MCF 10A (cell line): ENCODE measurements at regions not wholly inside any gene's neighbourhood (a gene's known extent, or its start where the extent isn't known, plus 50 kb on each side); places are given as distances from the start of the nearest gene placed in this dataset.

Experiments
- BruUV-seq: library from RNA; stranded (reverse); fragments of 400-500 nt; replicated peaks from 2 replicates; lab custom pipeline; 2021; lab: Mats Ljungman, UMichigan
- CTCF ChIA-PET: fragments of 300-600 bp; sonication (Branson Sonifier 250); formaldehyde crosslinking; extraction: SDS; loops from one replicate; lab custom pipeline; 2021; ENCODE audit warnings: antibody characterized with exemption, inconsistent platforms; lab: Yijun Ruan, JAX
- POLR2A ChIA-PET: fragments of 300-600, 350-650 bp; sonication (Branson Sonifier 250); formaldehyde crosslinking; extraction: SDS; loops from one replicate; lab custom pipeline; 2020; ENCODE audit warnings: antibody characterized with exemption, inconsistent platforms; lab: Yijun Ruan, JAX
- DNase-seq: peaks from one replicate; pipeline ENCODE4 v3.0.0-alpha.2; 2018; ENCODE audit not compliant: unreplicated experiment
- H3K27ac Mint-ChIP-seq: one replicate; pipeline ENCODE4 v1.8.0; 2022; ENCODE audit warnings: mild to moderate bottlenecking, low read depth, mixed read lengths; ENCODE audit not compliant: unreplicated experiment
- H3K27me3 Mint-ChIP-seq: one replicate; pipeline ENCODE4 v1.8.0; 2022; ENCODE audit warnings: mixed read lengths; ENCODE audit not compliant: insufficient read depth, unreplicated experiment
- H3K36me3 Mint-ChIP-seq: one replicate; pipeline ENCODE4 v1.8.0; 2022; ENCODE audit warnings: mild to moderate bottlenecking, moderate library complexity, mixed read lengths; ENCODE audit not compliant: insufficient read depth, unreplicated experiment
- H3K4me1 Mint-ChIP-seq: one replicate; pipeline ENCODE4 v1.8.0; 2022; ENCODE audit warnings: mixed read lengths; ENCODE audit not compliant: insufficient read depth, unreplicated experiment
- H3K4me3 Mint-ChIP-seq: one replicate; pipeline ENCODE4 v1.8.0; 2022; ENCODE audit warnings: mild to moderate bottlenecking, moderate library complexity, mixed read lengths; ENCODE audit not compliant: unreplicated experiment
- H3K9me3 Mint-ChIP-seq: one replicate; pipeline ENCODE4 v1.8.0; 2022; ENCODE audit warnings: mixed read lengths; ENCODE audit not compliant: unreplicated experiment
- CTCF ChIP-seq: fragments of 200-600 bp; IDR thresholded peaks from one replicate; pipeline ENCODE4 v1.8.0; 2022; ENCODE audit warnings: antibody characterized with exemption, mild to moderate bottlenecking; ENCODE audit not compliant: unreplicated experiment
- intact Hi-C: fragments of 100-400 bp; cut with micrococcal nuclease; formaldehyde crosslinking; loops from 2 replicates; pipeline ENCODE4 v1.14.1; 2022

- H3K27me3 Mint-ChIP-seq = no peaks in the 10 kb centered on the region
- POLR2A ChIA-PET = no interaction called here
- CTCF ChIA-PET = interaction anchor here (0.5 to 1.2 kb wide), 3 partner anchors 13 to 397 kb away, joined by 3 to 4 read pairs (median 4); no protein-coding TSS in a partner anchor
- no peak for TF ChIP-seq CTCF
- no peaks in the 10 kb centered on the region for H3K4me1 Mint-ChIP-seq
- DNase-seq = no peak
- intact Hi-C loops = no loop called here
- no peak overlapping the region for H3K4me3 Mint-ChIP-seq
- H3K36me3 Mint-ChIP-seq = no peaks in the 10 kb centered on the region
- H3K9me3 Mint-ChIP-seq = peaks cover 8% of the 10 kb centered on the region
- BruUV-seq = no TSS peak
- H3K27ac Mint-ChIP-seq = no peak overlapping the region
These were observed 258.2 kb downstream of the CHRM3 start for GRCh38 chr1:239644604-239645003.

- intact Hi-C loops = no loop called here
- no peaks in the 10 kb centered on the region for H3K36me3 Mint-ChIP-seq
- no peaks in the 10 kb centered on the region for H3K4me1 Mint-ChIP-seq
- no peak for DNase-seq
- no peak overlapping the region for H3K4me3 Mint-ChIP-seq
- no peak for TF ChIP-seq CTCF
- ChIA-PET POLR2A (no interaction called here), CTCF (interaction anchor here (1.4 kb wide), 1 partner anchor 30 kb away, joined by 3 read pairs; no protein-coding TSS in a partner anchor)
- BruUV-seq = no TSS peak
- peaks cover 13% of the 10 kb centered on the region for H3K9me3 Mint-ChIP-seq
- no peaks in the 10 kb centered on the region for H3K27me3 Mint-ChIP-seq
- H3K27ac Mint-ChIP-seq = no peak overlapping the region
These were observed 260.7 kb downstream of the CHRM3 start for GRCh38 chr1:239647045-239647444.

GRCh38 chr1:239647964-239648632 lies 261.7 kb downstream of the CHRM3 start:
- H3K27me3 Mint-ChIP-seq = no peaks in the 10 kb centered on the region
- TF ChIP-seq CTCF = no peak
- no TSS peak for BruUV-seq
- POLR2A ChIA-PET = no interaction called here
- no peaks in the 10 kb centered on the region for H3K36me3 Mint-ChIP-seq
- H3K9me3 Mint-ChIP-seq = peaks cover 7% of the 10 kb centered on the region
- H3K27ac Mint-ChIP-seq = no peak overlapping the region
- no peak overlapping the region for H3K4me3 Mint-ChIP-seq
- no peak for DNase-seq
- no peaks in the 10 kb centered on the region for H3K4me1 Mint-ChIP-seq
- intact Hi-C loops = no loop called here
- CTCF ChIA-PET = interaction anchor here (0.7 kb wide), 1 partner anchor 34 kb away, joined by 4 read pairs; no protein-coding TSS in a partner anchor

GRCh38 chr1:239655023-239655422 lies 268.7 kb downstream of the CHRM3 start:
- H3K4me3 Mint-ChIP-seq = no peak overlapping the region
- no TSS peak for BruUV-seq

More at GRCh38 chr1:239655023-239655422, 268.7 kb downstream of the CHRM3 start:
- no peaks in the 10 kb centered on the region for H3K4me1 Mint-ChIP-seq
- ChIA-PET CTCF (interaction anchor here (0.6 to 0.7 kb wide), 2 partner anchors 302 to 987 kb away, joined by 3 read pairs; no protein-coding TSS in a partner anchor), POLR2A (no interaction called here)
- no peak for DNase-seq
- H3K27me3 Mint-ChIP-seq = no peaks in the 10 kb centered on the region
- peaks cover 8% of the 10 kb centered on the region for H3K9me3 Mint-ChIP-seq
- no peak for TF ChIP-seq CTCF
- intact Hi-C loops = no loop called here
- no peak overlapping the region for H3K27ac Mint-ChIP-seq
- no peaks in the 10 kb centered on the region for H3K36me3 Mint-ChIP-seq
